Rectal smooth muscle tissue (tissue), 1 donor: ENCODE measurements at regions not wholly inside any gene's neighbourhood (a gene's known extent, or its start where the extent isn't known, plus 50 kb on each side); places are given as distances from the start of the nearest gene placed in this dataset.

Experiments used
- H3K27ac ChIP-seq: one replicate; pipeline ENCODE4 v1.7.0; 2013; ENCODE audit warnings: low read depth, low read length, inconsistent platforms
- H3K27me3 ChIP-seq: one replicate; pipeline ENCODE4 v1.7.0; 2013; ENCODE audit warnings: low read length; ENCODE audit not compliant: control insufficient read depth, insufficient read depth
- H3K36me3 ChIP-seq: one replicate; pipeline ENCODE4 v1.7.0; 2013; ENCODE audit warnings: low read length; ENCODE audit not compliant: control insufficient read depth, insufficient read depth
- H3K4me1 ChIP-seq: one replicate; pipeline ENCODE4 v1.7.0; 2013; ENCODE audit warnings: low read length; ENCODE audit not compliant: control insufficient read depth, insufficient read depth
- H3K4me3 ChIP-seq: one replicate; pipeline ENCODE4 v1.7.0; 2013; ENCODE audit warnings: low read length
- H3K9ac ChIP-seq: one replicate; pipeline ENCODE4 v1.7.0; 2013; ENCODE audit warnings: low read length

- peaks cover 3% of the 10 kb centered on the region for H3K4me1 ChIP-seq
- H3K9ac ChIP-seq: no peak overlapping the region
- no peak overlapping the region for H3K4me3 ChIP-seq
- no peaks in the 10 kb centered on the region for H3K36me3 ChIP-seq
- no peaks in the 10 kb centered on the region for H3K27me3 ChIP-seq
- H3K27ac ChIP-seq: no peak overlapping the region
These were observed 2056.8 kb upstream of the CELF4 start for GRCh38 chr18:39622431-39622830.

- H3K27me3 ChIP-seq: no peaks in the 10 kb centered on the region
These were observed 2055.1 kb upstream of the CELF4 start for GRCh38 chr18:39620551-39621168.

GRCh38 chr18:39618265-39619003 lies 2052.8 kb upstream of the CELF4 start:
- Histone ChIP-seq H3K27me3 (no peaks in the 10 kb centered on the region), H3K27ac (no peak overlapping the region), H3K9ac (no peak overlapping the region), H3K36me3 (no peaks in the 10 kb centered on the region), H3K4me1 (no peaks in the 10 kb centered on the region), H3K4me3 (no peak overlapping the region)

More at GRCh38 chr18:39620551-39621168, 2055.1 kb upstream of the CELF4 start:
- H3K36me3 ChIP-seq: no peaks in the 10 kb centered on the region
- no peak overlapping the region for H3K27ac ChIP-seq
- peaks cover 3% of the 10 kb centered on the region for H3K4me1 ChIP-seq
- no peak overlapping the region for H3K4me3 ChIP-seq
- H3K9ac ChIP-seq: no peak overlapping the region

- Histone ChIP-seq H3K27me3 (no peaks in the 10 kb centered on the region), H3K36me3 (no peaks in the 10 kb centered on the region), H3K9ac (no peak overlapping the region), H3K4me3 (no peak overlapping the region), H3K4me1 (no peaks in the 10 kb centered on the region), H3K27ac (no peak overlapping the region)
These were observed 2045.9 kb upstream of the CELF4 start for GRCh38 chr18:39611381-39612100.

GRCh38 chr18:39607034-39607433 lies 2041.4 kb upstream of the CELF4 start:
- H3K27ac ChIP-seq: no peak overlapping the region
- no peak overlapping the region for H3K9ac ChIP-seq
- H3K4me1 ChIP-seq: no peaks in the 10 kb centered on the region
- H3K4me3 ChIP-seq: no peak overlapping the region
- no peaks in the 10 kb centered on the region for H3K27me3 ChIP-seq
- no peaks in the 10 kb centered on the region for H3K36me3 ChIP-seq

GRCh38 chr18:39604836-39605235 lies 2039.2 kb upstream of the CELF4 start:
- no peaks in the 10 kb centered on the region for H3K36me3 ChIP-seq
- no peak overlapping the region for H3K9ac ChIP-seq
- no peaks in the 10 kb centered on the region for H3K4me1 ChIP-seq
- no peaks in the 10 kb centered on the region for H3K27me3 ChIP-seq
- H3K27ac ChIP-seq: no peak overlapping the region
- H3K4me3 ChIP-seq: no peak overlapping the region

GRCh38 chr18:39602131-39602530 lies 2036.5 kb upstream of the CELF4 start:
- H3K9ac ChIP-seq: no peak overlapping the region
- H3K36me3 ChIP-seq: no peaks in the 10 kb centered on the region
- no peaks in the 10 kb centered on the region for H3K4me1 ChIP-seq

GRCh38 chr18:39600894-39601293 lies 2035.3 kb upstream of the CELF4 start:
- Histone ChIP-seq H3K27ac (no peak overlapping the region), H3K4me1 (no peaks in the 10 kb centered on the region), H3K9ac (no peak overlapping the region), H3K27me3 (no peaks in the 10 kb centered on the region), H3K4me3 (no peak overlapping the region), H3K36me3 (no peaks in the 10 kb centered on the region)

More at GRCh38 chr18:39602131-39602530, 2036.5 kb upstream of the CELF4 start:
- H3K27ac ChIP-seq: no peak overlapping the region
- H3K4me3 ChIP-seq: no peak overlapping the region
- H3K27me3 ChIP-seq: no peaks in the 10 kb centered on the region

GRCh38 chr18:39599251-39599650 lies 2033.7 kb upstream of the CELF4 start:
- no peak overlapping the region for H3K4me3 ChIP-seq
- H3K27me3 ChIP-seq: no peaks in the 10 kb centered on the region
- H3K4me1 ChIP-seq: no peaks in the 10 kb centered on the region
- no peaks in the 10 kb centered on the region for H3K36me3 ChIP-seq
- no peak overlapping the region for H3K27ac ChIP-seq
- H3K9ac ChIP-seq: no peak overlapping the region

- Histone ChIP-seq H3K4me1 (no peaks in the 10 kb centered on the region), H3K9ac (no peak overlapping the region), H3K36me3 (no peaks in the 10 kb centered on the region), H3K4me3 (no peak overlapping the region), H3K27ac (no peak overlapping the region), H3K27me3 (no peaks in the 10 kb centered on the region)
These were observed 2031.3 kb upstream of the CELF4 start for GRCh38 chr18:39596891-39597290.

- no peak overlapping the region for H3K9ac ChIP-seq
- H3K4me3 ChIP-seq: no peak overlapping the region
- H3K27me3 ChIP-seq: no peaks in the 10 kb centered on the region
- H3K4me1 ChIP-seq: no peaks in the 10 kb centered on the region
- no peak overlapping the region for H3K27ac ChIP-seq
- H3K36me3 ChIP-seq: no peaks in the 10 kb centered on the region
These were observed 2030.6 kb upstream of the CELF4 start for GRCh38 chr18:39596221-39596620.

GRCh38 chr18:39594206-39594605 lies 2028.6 kb upstream of the CELF4 start:
- H3K27me3 ChIP-seq: no peaks in the 10 kb centered on the region
- no peaks in the 10 kb centered on the region for H3K4me1 ChIP-seq
- no peak overlapping the region for H3K9ac ChIP-seq
- no peak overlapping the region for H3K27ac ChIP-seq
- no peak overlapping the region for H3K4me3 ChIP-seq
- no peaks in the 10 kb centered on the region for H3K36me3 ChIP-seq
